Stimulated activated CD4-positive, alpha-beta T cell treated with anti-CD3 and anti-CD28 coated beads, Interleukin-15, amount 100 ng/mL, for 48 hours (primary cell): ENCODE measurements at regions not wholly inside any gene's neighbourhood (a gene's known extent, or its start where the extent isn't known, plus 50 kb on each side); places are given as distances from the start of the nearest gene placed in this dataset.
"Not testable (repeated sequence)": the region's sequence is repeated elsewhere in the genome, so short reads cannot be mapped to it uniquely, and the experiment has no call there.

Experiments used
- DNase-seq, 2 donors: peaks; one replicate each; pipeline ENCODE4 v3.0.0-alpha.2; 2020; ENCODE audit warnings: low read depth in 2 of 2

DNA sequence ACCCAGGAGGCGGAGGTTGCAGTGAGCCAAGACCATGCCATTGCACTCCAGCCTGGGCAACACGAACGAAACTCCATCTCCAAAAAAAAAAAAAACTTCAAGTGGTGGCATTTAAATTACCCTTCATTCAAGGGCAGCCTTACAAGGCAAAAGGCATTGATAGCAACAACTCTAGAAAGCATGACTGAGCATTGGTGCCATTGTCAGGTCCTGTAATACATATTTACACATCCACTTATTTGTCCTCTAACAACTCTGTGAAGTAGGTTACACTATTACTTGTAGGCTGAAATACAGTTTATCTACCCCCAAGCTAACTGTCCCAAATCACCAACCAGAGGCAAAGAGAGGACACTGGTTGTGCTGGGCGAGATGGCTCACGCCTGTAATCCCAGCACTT is 52.7 kb upstream of the LARP1 start:
- no peak for DNase-seq

DNA sequence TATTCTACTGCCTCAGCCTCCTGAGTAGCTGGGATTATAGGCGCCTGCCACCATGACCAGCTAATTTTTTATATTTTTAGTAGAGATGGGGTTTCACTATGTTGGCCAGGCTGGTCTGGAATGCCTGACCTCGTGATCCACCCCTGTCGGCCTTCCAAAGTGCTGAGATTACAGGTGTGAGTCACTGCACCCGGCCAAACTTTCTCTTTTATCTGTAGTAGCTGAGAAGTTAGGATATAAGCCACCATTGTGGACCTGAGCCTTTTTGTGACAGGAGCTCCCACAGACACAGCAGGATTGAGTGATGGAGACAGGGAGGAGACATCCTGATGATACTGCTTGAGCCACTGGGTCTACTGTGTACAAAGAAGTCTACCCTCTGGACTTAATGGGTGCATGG is 53.5 kb upstream of the LARP1 start:
- DNase-seq: not testable (repeated sequence)

DNA sequence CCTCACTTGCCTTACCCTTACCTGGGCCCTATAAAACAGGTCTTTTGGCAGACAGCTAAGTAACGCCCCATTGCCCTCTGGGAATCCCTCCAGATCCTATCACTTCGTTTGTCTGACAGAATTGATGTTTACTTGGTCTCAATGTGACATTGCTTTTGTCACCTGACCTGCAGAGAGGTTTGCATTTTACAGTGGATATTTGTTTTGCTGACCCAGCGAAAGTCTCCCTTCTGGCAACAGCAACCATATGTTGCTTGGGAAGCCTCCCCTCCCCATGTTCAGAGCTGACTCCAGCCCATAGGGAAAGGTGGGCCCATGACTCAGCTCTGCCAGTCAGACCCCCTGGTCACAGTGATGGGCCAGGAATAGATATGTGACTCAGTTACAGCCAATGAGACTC is 54.0 kb upstream of the LARP1 start:
- no peak for DNase-seq

DNA sequence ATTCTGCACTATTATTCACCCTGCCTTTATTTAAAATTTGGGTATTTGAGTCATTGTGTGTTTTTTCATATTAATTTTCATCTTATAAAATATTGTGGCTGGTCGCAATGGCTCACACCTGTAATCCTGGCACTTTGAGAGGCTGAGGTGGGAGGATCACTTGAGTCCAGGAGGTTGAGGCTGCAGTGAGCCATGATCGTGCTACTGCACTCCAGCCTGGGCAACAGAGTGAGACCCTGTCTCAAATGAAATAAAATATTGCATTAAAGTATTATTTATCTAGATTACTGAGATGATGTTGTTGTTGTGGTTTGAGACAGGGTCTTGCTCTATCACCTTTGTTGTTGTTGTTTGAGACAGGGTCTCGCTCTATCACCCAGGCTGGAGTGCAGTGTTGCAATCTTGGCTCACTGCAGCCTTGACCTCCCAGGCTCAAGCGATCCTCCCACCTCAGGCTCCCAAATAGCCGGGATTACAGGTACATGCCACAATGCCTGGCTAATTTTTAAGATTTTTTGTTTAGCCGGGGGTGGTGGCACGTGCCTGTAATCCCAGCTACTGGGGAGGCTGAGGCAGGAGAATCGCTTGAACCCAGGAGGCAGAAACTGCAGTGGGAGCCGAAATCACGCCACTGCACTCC is 54.8 kb upstream of the LARP1 start:
- DNase-seq: not testable (repeated sequence)

DNA sequence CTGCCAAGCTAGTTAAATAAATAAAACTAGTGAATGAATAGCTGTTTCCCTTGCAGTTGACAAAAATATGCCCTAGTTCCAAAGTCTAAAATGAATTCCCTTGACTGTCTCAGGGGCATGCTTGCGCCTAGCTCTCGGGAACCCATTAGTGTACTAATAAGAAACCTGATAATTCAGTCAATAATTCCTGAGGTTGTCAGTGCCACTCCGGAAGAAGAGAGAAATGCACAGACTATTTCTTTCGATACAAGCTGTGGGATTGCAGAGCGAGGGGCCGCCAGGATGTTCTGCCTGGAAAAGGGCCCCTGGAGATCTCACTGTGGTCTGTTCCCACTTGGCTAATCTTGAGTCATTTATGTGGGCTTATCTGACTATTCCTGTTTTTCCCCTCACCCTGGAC is 56.4 kb upstream of the LARP1 start:
- DNase-seq: no peak

DNA sequence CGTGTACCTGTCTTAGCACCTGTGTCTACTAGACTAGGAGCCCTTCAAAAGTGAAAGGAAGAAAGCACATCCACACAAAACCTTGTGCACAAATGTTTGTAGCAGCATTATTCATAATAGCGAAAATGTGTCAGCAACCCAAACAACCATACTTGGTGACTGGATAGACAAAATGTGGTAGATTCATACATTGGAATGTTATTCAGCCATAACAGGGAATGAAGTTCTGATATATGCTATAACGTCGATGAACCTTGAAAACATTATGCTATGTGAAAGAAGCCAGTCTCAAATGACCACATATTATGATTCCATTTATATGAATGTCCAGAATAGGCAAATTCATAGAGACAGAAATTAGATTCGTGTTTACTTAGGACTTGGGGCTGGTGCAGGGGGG is 57.8 kb upstream of the LARP1 start:
- DNase-seq: no peak

DNA sequence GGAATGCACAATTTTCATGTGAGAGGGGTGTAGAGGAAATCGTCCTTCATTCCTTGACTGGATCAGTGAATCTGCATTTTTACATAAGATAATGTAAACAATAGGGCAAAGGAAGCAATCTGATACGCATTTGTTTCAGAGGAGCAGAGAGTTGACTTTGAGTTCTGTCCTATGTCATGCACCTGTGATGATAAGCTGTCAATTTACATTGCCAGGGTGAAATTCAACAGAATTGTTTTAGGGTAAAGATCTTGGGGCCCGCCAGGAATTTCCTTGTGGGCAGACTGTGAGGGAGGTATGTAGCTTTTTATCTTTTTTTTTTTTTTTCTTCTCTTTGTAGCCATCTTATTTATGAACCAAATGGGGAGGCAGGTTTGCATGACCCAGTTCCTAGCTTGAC is 58.3 kb upstream of the LARP1 start:
- DNase-seq: no peak

DNA sequence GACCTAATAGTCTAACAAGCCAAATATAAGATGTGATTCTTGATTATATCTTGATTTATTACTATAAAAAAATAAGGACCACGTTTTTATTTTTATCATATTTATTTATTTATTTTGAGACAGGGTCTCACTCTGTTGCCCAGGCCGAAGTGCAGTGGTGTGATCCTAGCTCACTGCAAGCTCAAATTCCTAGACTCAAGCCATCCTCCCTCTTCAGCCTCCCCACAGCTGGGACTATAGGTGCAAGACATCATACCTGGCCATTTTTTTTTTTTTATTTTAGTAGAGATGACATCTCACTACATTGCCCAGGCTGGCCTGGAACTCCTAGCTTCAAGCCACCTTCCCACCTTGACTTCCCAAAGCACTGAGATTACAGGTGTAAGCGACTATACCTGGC is 61.0 kb upstream of the LARP1 start:
- DNase-seq: no peak

DNA sequence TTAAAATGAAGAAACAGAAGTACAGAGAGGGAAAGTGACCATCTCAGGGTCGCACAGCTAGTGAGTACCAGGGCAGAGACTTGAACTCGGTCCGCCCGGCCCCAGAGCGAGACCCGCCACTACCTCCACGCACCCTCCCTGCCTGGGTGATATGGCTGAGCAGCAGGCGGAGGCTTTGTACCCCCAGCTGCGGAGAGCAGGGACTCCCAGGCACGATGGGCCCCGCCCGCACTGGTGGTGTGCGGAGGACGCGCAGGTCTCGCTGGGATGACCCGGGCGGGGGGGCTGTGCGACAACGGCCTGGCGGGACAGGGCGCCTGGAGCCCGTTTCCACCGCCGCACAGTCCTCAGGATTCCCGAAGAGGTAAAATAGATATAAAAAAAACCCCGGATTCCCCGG is 64.7 kb upstream of the LARP1 start:
- DNase-seq: no peak

DNA sequence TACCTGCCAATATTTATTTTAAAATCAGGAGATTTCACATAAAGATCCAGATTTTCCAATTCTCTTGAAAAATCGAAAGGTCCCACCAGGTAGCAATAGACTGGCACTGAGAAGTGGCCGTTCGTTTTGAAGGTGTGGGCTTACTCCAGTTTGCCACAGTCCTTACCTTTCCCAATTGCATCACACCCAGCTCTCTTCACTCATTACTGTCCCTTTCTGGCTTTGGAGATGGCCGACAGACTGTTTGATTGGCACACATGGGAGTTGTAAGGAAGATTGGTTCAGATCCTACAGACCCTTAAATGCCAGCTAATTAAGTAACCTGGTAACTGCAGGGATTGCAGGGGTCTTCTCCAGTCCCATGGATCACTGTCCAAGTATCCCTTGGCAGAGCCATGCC is 68.7 kb upstream of the LARP1 start:
- no peak for DNase-seq

DNA sequence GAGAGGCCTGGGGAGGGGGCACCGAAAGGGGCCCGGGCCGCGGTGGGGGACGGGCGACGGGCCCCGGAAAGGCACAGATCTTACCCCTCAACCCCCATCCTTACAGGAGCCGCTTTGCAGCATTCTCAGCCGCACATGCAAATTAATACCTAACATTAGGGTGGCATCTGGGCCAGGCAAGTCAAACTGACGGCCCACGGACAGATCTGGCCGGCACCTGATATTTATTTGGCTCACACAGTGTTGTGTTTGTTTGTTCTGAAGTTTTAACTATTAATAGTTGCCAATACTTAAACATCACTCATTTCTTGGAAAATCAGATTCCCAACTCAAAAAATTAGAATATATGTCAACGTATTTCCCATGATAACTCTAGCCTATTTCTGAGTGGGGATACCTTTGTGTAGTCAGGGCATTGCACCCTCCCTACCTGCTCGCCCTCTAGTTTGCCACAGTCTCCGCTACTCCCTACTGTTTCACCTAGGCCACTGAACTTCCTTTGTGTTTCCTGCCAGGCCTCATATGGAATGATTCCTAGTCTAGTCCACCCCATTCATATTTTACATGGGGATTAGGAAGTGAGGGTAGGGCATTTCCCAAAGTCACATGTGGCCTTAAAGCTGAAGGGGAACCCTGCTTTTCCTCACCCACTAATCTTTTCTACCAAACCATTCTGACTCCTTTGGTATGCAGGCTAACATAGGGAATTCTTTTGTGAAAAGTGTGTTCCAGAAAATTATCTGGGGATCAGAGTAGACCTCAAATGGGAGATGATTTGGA is 71.9 kb upstream of the LARP1 start:
- no peak for DNase-seq

DNA sequence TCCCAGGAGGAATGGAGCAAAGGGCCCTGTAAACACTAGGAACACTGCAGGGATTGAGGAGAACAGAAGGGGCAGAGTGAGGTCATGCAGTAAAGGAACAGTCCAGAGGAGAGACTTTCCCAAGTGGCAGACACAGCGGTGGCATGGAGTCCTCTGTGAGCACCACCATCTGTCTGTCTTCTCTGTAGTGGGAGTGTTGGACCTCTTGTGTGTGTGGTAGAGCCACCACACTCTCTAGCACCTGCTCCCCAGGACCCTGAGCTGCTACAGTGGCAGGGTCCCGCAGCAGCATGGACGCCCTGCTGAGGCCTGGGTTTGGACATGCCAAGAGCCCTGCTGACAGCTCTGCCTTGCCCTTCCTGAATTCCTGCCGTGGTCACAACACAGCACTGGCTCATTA is 75.7 kb upstream of the LARP1 start:
- no peak for DNase-seq

DNA sequence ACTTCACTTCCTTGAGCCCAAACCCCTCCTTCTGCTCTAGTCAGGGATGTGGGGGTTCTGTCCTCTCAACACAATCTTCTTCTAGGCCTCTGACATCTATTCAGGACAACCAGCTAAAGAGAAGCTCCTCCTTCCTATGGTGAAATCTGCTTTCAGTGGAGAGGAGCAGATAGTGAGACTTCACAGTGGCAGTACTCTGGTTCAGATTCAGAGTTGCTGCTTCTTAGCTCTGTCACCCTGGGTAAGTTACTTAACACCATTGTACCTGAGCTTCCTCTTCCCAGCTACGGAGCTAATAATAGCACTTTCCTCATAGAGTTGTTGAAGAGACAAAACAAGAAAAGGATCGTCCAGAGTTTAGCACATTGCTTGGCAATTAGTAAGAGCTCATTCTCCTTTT is 77.3 kb upstream of the LARP1 start:
- no peak for DNase-seq

DNA sequence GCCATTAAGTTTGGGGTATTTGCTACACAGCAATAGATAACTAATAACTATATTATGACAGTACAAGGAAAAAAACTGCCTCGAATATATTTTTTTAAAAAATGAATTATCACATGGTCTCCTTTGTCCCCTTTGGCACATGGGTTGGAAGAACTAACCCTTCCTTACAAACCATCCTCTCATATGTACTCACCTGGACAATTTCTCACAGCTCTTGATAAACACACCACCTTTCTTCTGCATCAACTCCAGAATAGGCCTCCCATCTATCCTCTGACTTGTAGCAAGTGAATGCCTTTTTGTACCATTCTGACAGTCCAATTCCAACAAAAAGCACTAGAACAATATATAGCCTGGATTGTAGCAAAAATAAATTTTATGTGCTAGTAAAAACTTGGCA is 78.7 kb upstream of the LARP1 start:
- no peak for DNase-seq

DNA sequence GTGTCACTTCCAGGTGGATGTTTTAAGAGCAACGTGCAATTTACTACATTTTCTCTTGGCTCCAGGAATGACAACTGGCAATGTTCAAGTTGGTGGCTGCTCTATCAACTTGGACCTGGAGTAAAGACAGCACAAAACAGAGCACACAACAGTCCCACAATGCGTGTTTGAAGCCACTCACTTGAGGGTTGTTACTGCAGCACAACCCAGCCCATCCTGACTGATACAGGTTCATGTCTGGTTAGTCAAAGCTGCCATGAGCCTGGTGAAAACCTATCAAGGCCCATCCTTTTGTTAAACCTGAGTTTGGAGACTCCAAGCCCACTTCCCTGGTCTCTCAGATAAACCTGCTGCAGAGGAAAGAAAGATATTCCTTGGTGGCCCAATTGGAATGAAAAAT is 81.1 kb upstream of the LARP1 start:
- no peak for DNase-seq

DNA sequence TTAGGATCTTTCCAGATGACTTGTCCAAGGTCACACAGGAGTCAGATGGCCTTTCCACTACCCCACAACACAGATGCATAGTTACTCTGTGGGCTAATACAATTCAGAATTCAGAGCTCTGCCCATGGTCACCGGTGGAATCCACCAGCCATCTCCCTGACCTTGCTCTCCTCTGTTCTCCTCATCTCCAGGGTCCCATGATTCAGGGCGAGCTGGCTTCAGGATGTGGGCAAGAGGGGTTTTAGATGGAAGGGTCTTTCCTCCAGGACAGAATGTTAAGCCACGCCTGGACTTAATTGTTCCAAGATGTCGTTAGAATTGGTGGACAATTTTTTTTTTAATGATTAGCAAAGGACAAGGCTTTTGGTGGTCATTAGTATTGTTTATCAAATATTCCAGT is 81.7 kb upstream of the LARP1 start:
- no peak for DNase-seq

DNA sequence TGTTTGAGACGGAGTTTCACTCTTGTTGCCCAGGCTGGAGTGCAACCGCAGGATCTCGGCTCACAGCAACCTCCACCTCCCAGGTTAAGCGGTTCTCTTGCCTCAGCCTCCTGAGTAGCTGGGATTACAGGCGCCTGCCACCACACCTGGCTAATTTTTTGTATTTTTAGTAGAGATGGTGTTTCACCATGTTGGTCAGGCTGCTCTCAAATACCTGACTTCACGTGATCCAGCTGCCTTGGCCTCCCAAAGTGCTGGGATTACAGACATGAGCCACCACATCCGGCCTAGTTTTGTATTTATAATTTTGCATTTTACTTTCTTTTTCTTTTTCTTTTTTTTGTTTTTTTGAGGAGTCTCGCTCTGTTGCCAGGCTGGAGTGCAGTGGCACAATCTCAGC is 85.3 kb upstream of the LARP1 start:
- not testable (repeated sequence) for DNase-seq

DNA sequence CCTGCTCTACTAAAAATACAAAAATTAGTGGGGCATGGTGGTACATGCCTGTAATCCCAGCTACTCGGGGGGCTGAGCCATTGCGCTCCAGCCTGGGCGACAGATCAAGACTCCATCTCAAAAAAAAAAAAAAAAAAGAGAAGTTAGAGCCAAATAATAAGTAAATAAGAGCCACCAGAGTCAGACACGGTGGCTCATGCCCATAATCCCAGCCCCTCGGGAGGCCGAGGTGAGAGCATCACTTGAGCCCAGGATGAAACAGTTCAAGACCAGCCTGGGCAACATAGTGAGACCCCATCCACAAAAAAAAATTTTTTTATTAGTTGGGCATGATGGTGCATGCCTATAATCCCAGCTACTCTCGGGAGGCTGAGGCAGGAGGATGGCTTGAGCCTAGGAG is 85.8 kb upstream of the LARP1 start:
- no peak for DNase-seq

DNA sequence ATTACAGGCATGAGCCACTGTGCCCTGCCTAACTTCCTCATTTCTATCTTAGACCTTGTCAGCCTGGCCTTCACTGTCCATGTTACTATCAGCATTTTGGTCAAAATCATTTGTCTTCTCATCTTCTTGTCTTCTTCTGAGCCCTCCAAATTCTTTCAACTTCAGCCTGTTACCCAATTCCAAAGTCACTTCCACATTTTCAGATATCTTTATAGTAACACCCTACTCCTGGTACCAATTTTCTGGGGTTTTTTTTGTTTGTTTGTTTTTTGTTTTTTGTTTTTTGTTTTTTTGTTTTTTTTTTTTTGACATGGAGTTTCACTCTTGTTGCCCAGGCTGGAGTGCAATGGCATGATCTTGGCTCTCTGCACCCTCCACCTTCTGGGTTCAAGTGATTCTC is 90.3 kb upstream of the LARP1 start:
- no peak for DNase-seq

DNA sequence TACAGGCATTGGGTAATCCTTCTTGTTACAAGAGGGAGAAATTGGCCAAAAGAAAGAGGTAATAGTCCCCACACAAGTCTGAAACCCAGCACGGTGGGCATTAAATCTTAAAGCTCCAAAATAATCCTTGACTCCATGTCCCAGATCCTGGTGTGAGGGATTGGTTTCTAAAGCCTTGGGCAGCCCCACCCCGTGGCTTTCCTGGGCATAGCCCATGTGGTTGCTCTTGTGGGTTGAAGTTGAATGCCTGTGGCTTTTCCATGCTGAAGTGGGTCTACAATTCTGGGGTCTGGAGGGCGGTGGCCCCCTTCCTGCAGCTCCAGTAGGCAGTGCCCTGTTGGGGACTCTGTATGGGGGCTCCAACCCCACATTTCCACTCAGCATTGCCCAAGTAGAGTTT is 91.8 kb upstream of the LARP1 start:
- no peak for DNase-seq

DNA sequence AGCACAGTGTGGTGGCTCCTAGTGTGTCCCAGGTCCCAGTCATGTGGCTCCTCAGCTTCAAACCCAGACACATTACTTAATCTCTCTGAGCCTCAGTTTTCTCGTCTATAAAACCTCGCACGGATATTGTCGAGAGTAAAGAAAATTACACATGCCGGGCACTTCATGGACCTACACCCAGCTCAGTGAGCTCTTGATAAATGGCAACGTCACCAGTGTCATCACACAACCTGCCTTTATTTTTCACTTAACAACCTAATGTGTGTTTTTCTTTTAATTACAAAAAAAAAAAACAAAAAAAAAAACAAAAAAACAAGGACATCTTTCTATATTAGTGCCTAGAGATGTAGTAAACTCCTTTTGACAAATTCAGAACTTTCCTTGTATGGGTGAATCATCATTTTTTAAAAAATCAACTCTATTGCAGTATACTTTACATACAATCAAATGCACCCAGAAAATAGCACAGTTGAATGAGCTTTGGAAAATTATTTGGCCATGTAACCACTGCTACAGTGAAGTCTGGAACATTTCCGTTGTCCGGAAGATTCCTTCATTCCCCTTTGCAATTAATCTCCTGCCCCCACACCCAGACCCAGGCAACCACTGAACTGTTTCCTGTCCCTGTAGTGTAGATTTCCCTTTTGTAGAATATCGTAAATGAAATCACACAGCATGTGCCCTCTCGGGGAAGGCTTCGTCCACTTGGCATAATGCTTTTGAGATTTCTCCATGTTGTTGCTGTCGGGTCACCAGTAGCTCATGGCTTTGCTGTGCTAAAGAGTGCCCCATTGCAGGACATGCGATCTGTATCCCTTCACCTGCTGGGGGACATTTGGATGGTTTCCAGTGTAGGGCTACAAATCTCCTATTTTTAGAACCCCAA is 100.4 kb upstream of the LARP1 start:
- no peak for DNase-seq

DNA sequence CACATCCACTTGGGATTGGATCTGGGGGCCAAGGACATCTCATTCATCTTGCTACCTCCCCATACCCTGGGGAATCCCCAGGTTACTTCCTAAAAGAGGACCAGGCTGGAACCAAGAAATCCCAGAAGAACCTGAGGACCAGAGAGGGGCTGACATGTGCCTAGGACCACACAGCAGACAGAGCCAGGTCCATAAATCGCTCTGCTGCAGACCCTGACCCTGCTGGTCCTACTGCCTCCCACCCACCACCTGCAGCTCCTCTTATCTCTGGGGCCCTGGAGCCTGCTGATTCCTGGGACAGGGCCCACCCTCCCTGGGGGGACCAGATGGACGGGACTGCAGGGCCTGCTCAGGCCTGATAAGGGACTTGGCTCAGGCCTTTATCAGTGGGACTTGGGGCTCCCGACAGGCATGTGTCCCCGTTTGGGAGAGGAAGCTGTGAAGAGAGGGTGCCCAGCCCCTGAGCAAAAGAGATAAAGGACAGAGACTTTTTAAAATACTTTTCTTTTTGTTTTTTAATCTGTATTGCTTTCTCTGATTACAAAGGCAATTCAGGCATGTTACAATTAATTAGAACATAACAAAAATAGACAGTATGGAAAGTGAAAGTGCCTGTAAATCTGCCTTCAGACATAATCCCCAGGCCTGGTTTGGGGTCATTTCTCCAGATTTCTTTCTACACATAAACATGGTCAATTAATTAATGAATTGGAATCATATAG is 101.3 kb upstream of the LARP1 start:
- no peak for DNase-seq
